Spleen (tissue), 11 donors: ENCODE measurements at regions not wholly inside any gene's neighbourhood (a gene's known extent, or its start where the extent isn't known, plus 50 kb on each side); places are given as distances from the start of the nearest gene placed in this dataset.

Experiments used
- DNase-seq: peaks from one replicate; pipeline ENCODE4 v3.0.0-alpha.2; 2020
- H3K27ac ChIP-seq, 8 donors: fragments of 200-600 bp; sonication (generic) in 7 of 8; 1 replicate in 4 of 8; 2 replicates in 4 of 8; pipeline versions ENCODE4 v1.5.0 to v1.8.0; 2016 to 2021; ENCODE audit warnings: inconsistent platforms in 4 of 8, mild to moderate bottlenecking in 4 of 8, moderate library complexity in 1 of 8
- H3K27me3 ChIP-seq, 7 donors: fragments of 200-600 bp; sonication (generic) in 6 of 7; replicated peaks in 1 of 7; 1 replicate in 4 of 7; 2 replicates in 3 of 7; pipeline versions ENCODE4 v1.5.0 to v1.8.0; 2016 to 2021; ENCODE audit warnings: inconsistent platforms in 3 of 7, mild to moderate bottlenecking in 1 of 7
- H3K36me3 ChIP-seq, 6 donors: fragments of 200-600 bp; sonication (generic) in 5 of 6; 1 replicate in 4 of 6; 2 replicates in 2 of 6; pipeline versions ENCODE4 v1.5.0 to v1.8.0; 2016 to 2021; ENCODE audit warnings: inconsistent platforms in 2 of 6
- H3K4me1 ChIP-seq, 6 donors: fragments of 200-600 bp; sonication (generic) in 5 of 6; 1 replicate in 3 of 6; 2 replicates in 3 of 6; pipeline versions ENCODE4 v1.5.0 to v1.8.0; 2016 to 2021; ENCODE audit warnings: inconsistent platforms in 3 of 6
- H3K4me3 ChIP-seq, 8 donors: fragments of 200-600 bp; sonication (generic) in 7 of 8; 1 replicate in 4 of 8; 2 replicates in 4 of 8; pipeline versions ENCODE4 v1.5.0 to v1.8.0; 2016 to 2021; ENCODE audit warnings: inconsistent platforms in 4 of 8, mild to moderate bottlenecking in 4 of 8, moderate library complexity in 2 of 8
- H3K9me3 ChIP-seq, 8 donors: fragments of 200-600 bp; sonication (generic) in 7 of 8; 1 replicate in 4 of 8; 2 replicates in 4 of 8; pipeline versions ENCODE4 v1.5.0 to v1.8.0; 2016 to 2021; ENCODE audit warnings: inconsistent platforms in 4 of 8
- CTCF ChIP-seq, 11 experiments: fragments of 200-600 bp in 7 of 11; fragments of 450-650 bp in 4 of 11; sonication (generic) in 4 of 11; IDR thresholded peaks in 8 of 11; conservative IDR thresholded peaks in 3 of 11; 1 replicate in 7 of 11; 2 replicates in 4 of 11; pipeline versions ENCODE4 v1.4.0 to v1.8.0; 2016 to 2021; ENCODE audit warnings: antibody characterized with exemption in 11 of 11, inconsistent platforms in 4 of 11, mild to moderate bottlenecking in 1 of 11
- POLR2A ChIP-seq, 3 donors: fragments of 450-650 bp; IDR thresholded peaks; one replicate each; pipeline ENCODE4 v1.5.1; 2017; ENCODE audit warnings: antibody characterized with exemption in 3 of 3, mild to moderate bottlenecking in 1 of 3
- POLR2AphosphoS5 ChIP-seq, 3 donors: sonication (generic); formaldehyde crosslinking; IDR thresholded peaks; one replicate each; pipeline ENCODE4 v1.5.1; 2017; ENCODE audit warnings: antibody characterized with exemption in 3 of 3
- WGBS, 5 donors: extraction: QIAGEN DNeasy Blood & Tissue Kit in 3 of 5; methylation state at CpG; one replicate each; pipeline versions ENCODE4 v1.1.5 to v1.1.7; 2013 to 2018; 5-methylcytosine and 5-hydroxymethylcytosine counted together
- intact Hi-C: fragments of 100-400 bp; cut with DNase I; formaldehyde crosslinking; loops from one replicate; pipeline ENCODE4 v1.15.0; 2023; ENCODE audit warnings: low total_unique reads
- donor health status: healthy with polysubstance abuse.
- donor health status: DM: no; HTN: no; CAD: no; lungs with moderate emphysema.
- donor health status: DM: no; HTN: no; CAD: no.
- donor health status: Bipolar disorder and iron deficiency.
- donor health status: healthy.
- donor health status: DM: no; HTN: no; CAD: no.
- donor health status: DM: yes; HTN: yes; CAD: no.

DNA sequence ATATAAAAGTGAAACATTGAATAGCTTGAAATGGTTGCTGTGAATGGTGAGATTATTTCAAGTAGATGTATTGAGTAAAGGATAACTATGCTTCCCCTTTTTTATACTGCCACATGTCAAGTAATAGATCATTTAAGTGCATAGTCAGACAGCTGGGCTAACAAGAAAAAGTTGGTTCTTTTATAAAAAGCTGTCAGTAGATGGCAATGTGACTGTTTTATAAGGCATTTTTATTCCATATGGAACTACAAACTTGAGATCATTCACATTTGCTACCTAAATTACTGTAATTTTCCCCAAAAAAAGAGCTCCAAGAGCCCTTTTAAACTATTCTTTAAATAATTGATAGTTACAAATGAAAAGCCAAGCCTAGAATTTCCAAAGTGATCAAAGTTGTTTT lies 831.0 kb downstream of the C4orf33 start:
- Histone ChIP-seq H3K4me1 (no peaks in the 10 kb centered on the region), H3K27ac (no peak overlapping the region), H3K9me3 (no peaks in the 10 kb centered on the region), H3K27me3 (no peaks in the 10 kb centered on the region), H3K4me3 (no peak overlapping the region), H3K36me3 (no peaks in the 10 kb centered on the region)
- no peak for DNase-seq
- intact Hi-C loops = no loop called here
- TF ChIP-seq POLR2AphosphoS5 (IDR thresholded peaks at IDR 0.05) (no peak), POLR2A (IDR thresholded peaks at IDR 0.05) (no peak), CTCF (IDR thresholded peaks at IDR 0.05 in 8 of 11, conservative IDR thresholded peaks at IDR 0.05 in 3 of 11) (no peak)

- WGBS, 5 donors = 64 to 79% (median 66%) methylated on average over 1 of the region's 1 CpG
- no peak overlapping the region for H3K27ac ChIP-seq
- H3K36me3 ChIP-seq = no peaks in the 10 kb centered on the region
- no peak for TF ChIP-seq CTCF (IDR thresholded peaks at IDR 0.05 in 8 of 11, conservative IDR thresholded peaks at IDR 0.05 in 3 of 11)
- TF ChIP-seq POLR2A (IDR thresholded peaks at IDR 0.05) = no peak
- no peak for TF ChIP-seq POLR2AphosphoS5 (IDR thresholded peaks at IDR 0.05)
- no peaks in the 10 kb centered on the region for H3K27me3 ChIP-seq
- H3K9me3 ChIP-seq = no peaks in the 10 kb centered on the region
- intact Hi-C loops = no loop called here
- DNase-seq = no peak
- no peaks in the 10 kb centered on the region for H3K4me1 ChIP-seq
- H3K4me3 ChIP-seq = no peak overlapping the region
These were observed 833.1 kb downstream of the C4orf33 start for GRCh38 chr4:129929052-129929451.

GRCh38 chr4:129929984-129930383 lies 834.0 kb downstream of the C4orf33 start:
- Histone ChIP-seq H3K4me1 (no peaks in the 10 kb centered on the region), H3K36me3 (no peaks in the 10 kb centered on the region), H3K4me3 (no peak overlapping the region), H3K27ac (no peak overlapping the region), H3K9me3 (no peaks in the 10 kb centered on the region), H3K27me3 (no peaks in the 10 kb centered on the region)
- TF ChIP-seq CTCF (IDR thresholded peaks at IDR 0.05 in 8 of 11, conservative IDR thresholded peaks at IDR 0.05 in 3 of 11) (no peak), POLR2A (IDR thresholded peaks at IDR 0.05) (no peak), POLR2AphosphoS5 (IDR thresholded peaks at IDR 0.05) (no peak)
- intact Hi-C loops = no loop called here
- peak; percentile 27 for DNase-seq
- 81 to 94% (median 88%) methylated on average over 7 of the region's 7 CpGs for WGBS, 5 donors

- DNase-seq = no peak
- H3K4me1 ChIP-seq = no peaks in the 10 kb centered on the region
- intact Hi-C loops = no loop called here
- no peaks in the 10 kb centered on the region for H3K36me3 ChIP-seq
- H3K27ac ChIP-seq = no peak overlapping the region
- WGBS, 5 donors = 78 to 86% (median 84%) methylated on average over 3 of the region's 3 CpGs
- TF ChIP-seq POLR2A (IDR thresholded peaks at IDR 0.05) = no peak
- TF ChIP-seq POLR2AphosphoS5 (IDR thresholded peaks at IDR 0.05) = no peak
- TF ChIP-seq CTCF (IDR thresholded peaks at IDR 0.05 in 8 of 11, conservative IDR thresholded peaks at IDR 0.05 in 3 of 11) = no peak
- no peak overlapping the region for H3K4me3 ChIP-seq
- H3K9me3 ChIP-seq = no peaks in the 10 kb centered on the region
- H3K27me3 ChIP-seq = no peaks in the 10 kb centered on the region
These were observed 854.3 kb downstream of the C4orf33 start for GRCh38 chr4:129950217-129950616.
